Parathyroid adenoma (tissue), 2 donors: ENCODE measurements at regions not wholly inside any gene's neighbourhood (a gene's known extent, or its start where the extent isn't known, plus 50 kb on each side); places are given as distances from the start of the nearest gene placed in this dataset.

ENCODE experiments used
- H2AFZ ChIP-seq: fragments of 300-600 bp; sonication (generic); one replicate; pipeline ENCODE4 v1.7.0; 2017; ENCODE audit warnings: antibody characterized with exemption, mild to moderate bottlenecking
- H3K27ac ChIP-seq: fragments of 300-600 bp; sonication (generic); one replicate; pipeline ENCODE4 v1.7.0; 2017
- H3K27me3 ChIP-seq: fragments of 300-600 bp; sonication (generic); one replicate; pipeline ENCODE4 v1.7.0; 2017; ENCODE audit warnings: low read length; ENCODE audit not compliant: control insufficient read depth, insufficient read depth
- H3K36me3 ChIP-seq: fragments of 300-600 bp; sonication (generic); one replicate; pipeline ENCODE4 v1.7.0; 2017; ENCODE audit warnings: low read length; ENCODE audit not compliant: control insufficient read depth, insufficient read depth
- H3K4me1 ChIP-seq: fragments of 300-600 bp; sonication (generic); one replicate; pipeline ENCODE4 v1.7.0; 2017; ENCODE audit warnings: control low read depth
- H3K4me2 ChIP-seq: fragments of 300-600 bp; sonication (generic); one replicate; pipeline ENCODE4 v1.7.0; 2017; ENCODE audit warnings: low read length
- H3K4me3 ChIP-seq: fragments of 300-600 bp; sonication (generic); one replicate; pipeline ENCODE4 v1.7.0; 2017; ENCODE audit warnings: low read depth, low read length
- H3K79me2 ChIP-seq: fragments of 300-600 bp; sonication (generic); one replicate; pipeline ENCODE4 v1.7.0; 2017; ENCODE audit warnings: control low read depth
- H3K9ac ChIP-seq: fragments of 300-600 bp; sonication (generic); one replicate; pipeline ENCODE4 v1.7.0; 2017; ENCODE audit warnings: mild to moderate bottlenecking
- H3K9me3 ChIP-seq: fragments of 300-600 bp; sonication (generic); one replicate; pipeline ENCODE4 v1.7.0; 2017; ENCODE audit warnings: low read length; ENCODE audit not compliant: control insufficient read depth
- TF ChIP-seq, protein P1 (sequence below): fragments of 300-600 bp; sonication (generic); IDR thresholded peaks from one replicate; pipeline ENCODE4 v1.7.0; 2017; ENCODE audit warnings: antibody characterized with exemption, mild to moderate bottlenecking
- donor health status: primary hyperparathyroidism.

DNA sequence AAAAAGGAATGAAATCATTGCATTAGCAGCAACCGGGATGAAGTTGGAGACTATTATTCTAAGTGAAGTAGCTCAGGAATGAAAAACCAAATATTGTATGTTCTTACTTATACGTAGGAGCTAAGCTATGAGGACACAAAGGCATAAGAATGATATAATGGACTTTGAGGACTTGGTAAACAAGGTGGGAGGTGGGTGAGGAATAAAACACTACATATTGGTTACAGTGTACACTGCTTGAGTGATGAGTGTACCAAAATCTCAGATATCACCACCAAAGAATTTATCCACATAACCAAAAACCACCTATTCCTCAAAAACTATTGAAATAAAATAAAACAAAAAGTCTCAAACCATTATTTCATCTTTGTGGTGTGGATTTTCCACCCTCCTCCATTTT, 593.5 kb downstream of the TENT5A start:
- Histone ChIP-seq H3K9me3 (peaks cover 5% of the 10 kb centered on the region), H3K27me3 (no peaks in the 10 kb centered on the region), H3K27ac (no peak overlapping the region), H3K4me1 (no peaks in the 10 kb centered on the region), H3K4me2 (no peak overlapping the region), H3K36me3 (no peaks in the 10 kb centered on the region), H2AFZ (no peak overlapping the region), H3K79me2 (no peaks in the 10 kb centered on the region), H3K9ac (no peak overlapping the region), H3K4me3 (no peak overlapping the region)
- TF ChIP-seq, protein P1, sequence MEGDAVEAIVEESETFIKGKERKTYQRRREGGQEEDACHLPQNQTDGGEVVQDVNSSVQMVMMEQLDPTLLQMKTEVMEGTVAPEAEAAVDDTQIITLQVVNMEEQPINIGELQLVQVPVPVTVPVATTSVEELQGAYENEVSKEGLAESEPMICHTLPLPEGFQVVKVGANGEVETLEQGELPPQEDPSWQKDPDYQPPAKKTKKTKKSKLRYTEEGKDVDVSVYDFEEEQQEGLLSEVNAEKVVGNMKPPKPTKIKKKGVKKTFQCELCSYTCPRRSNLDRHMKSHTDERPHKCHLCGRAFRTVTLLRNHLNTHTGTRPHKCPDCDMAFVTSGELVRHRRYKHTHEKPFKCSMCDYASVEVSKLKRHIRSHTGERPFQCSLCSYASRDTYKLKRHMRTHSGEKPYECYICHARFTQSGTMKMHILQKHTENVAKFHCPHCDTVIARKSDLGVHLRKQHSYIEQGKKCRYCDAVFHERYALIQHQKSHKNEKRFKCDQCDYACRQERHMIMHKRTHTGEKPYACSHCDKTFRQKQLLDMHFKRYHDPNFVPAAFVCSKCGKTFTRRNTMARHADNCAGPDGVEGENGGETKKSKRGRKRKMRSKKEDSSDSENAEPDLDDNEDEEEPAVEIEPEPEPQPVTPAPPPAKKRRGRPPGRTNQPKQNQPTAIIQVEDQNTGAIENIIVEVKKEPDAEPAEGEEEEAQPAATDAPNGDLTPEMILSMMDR, result no peak

DNA sequence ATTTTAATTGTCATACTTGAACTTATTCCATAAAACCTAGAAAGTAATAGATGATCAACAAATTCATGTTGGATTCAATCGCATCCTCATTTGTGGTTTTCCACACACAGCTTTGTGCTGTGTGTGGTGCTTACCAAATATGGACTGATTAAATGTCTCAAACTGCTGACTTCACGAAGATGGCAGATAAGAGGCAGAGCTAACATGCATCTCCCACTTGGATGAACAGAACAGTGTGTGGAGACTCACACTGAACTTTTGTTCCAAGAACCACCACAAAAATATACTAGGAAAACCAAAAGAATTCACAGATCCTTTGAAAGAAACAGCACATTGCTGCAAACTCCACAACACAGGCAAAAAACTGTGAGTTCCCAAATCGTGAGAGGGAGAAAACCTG, 603.7 kb downstream of the TENT5A start:
- no peaks in the 10 kb centered on the region for H3K27me3 ChIP-seq
- H3K9ac ChIP-seq, result no peak overlapping the region
- TF ChIP-seq, protein P1, result no peak
- no peak overlapping the region for H2AFZ ChIP-seq
- no peak overlapping the region for H3K27ac ChIP-seq
- H3K4me3 ChIP-seq, result no peak overlapping the region
- H3K9me3 ChIP-seq, result no peaks in the 10 kb centered on the region
- H3K4me1 ChIP-seq, result no peaks in the 10 kb centered on the region
- no peaks in the 10 kb centered on the region for H3K79me2 ChIP-seq
- H3K4me2 ChIP-seq, result no peak overlapping the region
- H3K36me3 ChIP-seq, result no peaks in the 10 kb centered on the region

DNA sequence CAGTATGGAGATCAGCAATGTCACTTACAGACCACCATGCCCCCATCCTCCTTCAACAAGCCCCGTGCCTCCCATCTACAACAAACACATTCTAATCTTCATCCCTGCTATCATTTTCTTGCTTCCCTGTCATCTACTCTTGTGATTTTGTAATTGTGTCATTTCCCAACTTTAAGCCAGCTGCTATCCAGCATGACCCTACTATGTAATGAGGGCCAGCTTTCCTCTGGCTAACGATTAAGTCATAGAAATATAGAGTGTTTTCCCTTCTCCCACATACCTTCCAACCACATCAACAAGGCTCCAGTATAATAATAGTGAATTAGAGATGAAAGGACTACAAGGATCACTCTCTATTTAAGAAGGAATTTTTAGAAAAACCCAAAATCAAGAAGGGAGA, 607.0 kb downstream of the TENT5A start:
- Histone ChIP-seq H3K79me2 (no peaks in the 10 kb centered on the region), H3K4me3 (no peak overlapping the region), H3K27ac (no peak overlapping the region), H3K9ac (no peak overlapping the region), H3K9me3 (no peaks in the 10 kb centered on the region), H3K4me1 (no peaks in the 10 kb centered on the region), H3K36me3 (no peaks in the 10 kb centered on the region), H3K27me3 (no peaks in the 10 kb centered on the region), H2AFZ (no peak overlapping the region), H3K4me2 (no peak overlapping the region)
- TF ChIP-seq, protein P1, result no peak

DNA sequence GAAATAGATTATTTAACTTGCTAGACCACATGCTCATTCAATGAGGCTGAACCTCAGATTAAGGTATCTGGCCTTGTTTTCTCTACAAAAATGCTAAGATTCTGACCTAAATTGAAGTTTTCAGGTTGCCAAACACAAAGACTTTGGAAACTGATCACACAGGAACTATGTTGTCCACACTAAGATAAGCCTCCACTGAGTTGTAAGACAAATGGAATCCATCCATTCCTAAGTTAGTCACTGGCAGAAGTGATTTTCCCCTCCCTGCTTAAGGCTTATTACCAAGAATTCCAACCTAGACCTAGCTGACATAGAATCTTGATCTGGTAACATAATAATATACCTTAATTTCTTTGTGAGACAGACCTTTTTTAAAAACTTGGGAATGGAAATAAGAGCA, 608.1 kb downstream of the TENT5A start:
- no peak overlapping the region for H3K4me3 ChIP-seq
- no peaks in the 10 kb centered on the region for H3K9me3 ChIP-seq
- no peaks in the 10 kb centered on the region for H3K36me3 ChIP-seq
- no peak overlapping the region for H2AFZ ChIP-seq
- H3K27me3 ChIP-seq, result no peaks in the 10 kb centered on the region
- H3K27ac ChIP-seq, result no peak overlapping the region
- no peaks in the 10 kb centered on the region for H3K79me2 ChIP-seq
- no peak overlapping the region for H3K9ac ChIP-seq
- H3K4me2 ChIP-seq, result no peak overlapping the region
- H3K4me1 ChIP-seq, result no peaks in the 10 kb centered on the region
- TF ChIP-seq, protein P1, result no peak

DNA sequence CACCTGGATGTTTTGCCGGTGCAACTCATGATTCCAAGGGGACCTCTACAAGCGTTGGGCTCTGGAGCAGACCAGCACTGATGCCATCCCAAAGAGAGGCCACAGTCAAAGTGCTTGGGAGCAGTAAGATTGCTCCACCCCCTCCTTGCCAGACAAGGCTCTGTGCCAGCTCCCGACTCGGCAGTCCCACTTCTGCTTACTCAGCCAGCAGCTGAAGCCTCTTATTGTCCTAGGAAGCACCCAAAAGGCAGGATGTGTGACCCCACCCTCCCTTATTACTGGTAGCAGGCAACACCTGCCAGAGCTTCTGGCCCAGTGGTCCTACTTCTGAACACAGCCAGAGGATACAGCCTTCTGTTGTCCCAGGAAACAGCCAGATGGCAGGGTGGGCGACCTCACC, 614.2 kb downstream of the TENT5A start:
- Histone ChIP-seq H3K79me2 (no peaks in the 10 kb centered on the region), H3K4me3 (no peak overlapping the region), H2AFZ (no peak overlapping the region), H3K4me1 (no peaks in the 10 kb centered on the region), H3K36me3 (no peaks in the 10 kb centered on the region), H3K27ac (no peak overlapping the region), H3K9ac (no peak overlapping the region), H3K9me3 (no peaks in the 10 kb centered on the region), H3K27me3 (no peaks in the 10 kb centered on the region), H3K4me2 (no peak overlapping the region)
- TF ChIP-seq, protein P1, result no peak
